Keratinocyte (primary cell): ENCODE measurements at regions not wholly inside any gene's neighbourhood (a gene's known extent, or its start where the extent isn't known, plus 50 kb on each side); places are given as distances from the start of the nearest gene placed in this dataset.

Experiments
- DNase-seq: peaks from one replicate; pipeline ENCODE4 v3.0.0-alpha.2; 2011; ENCODE audit warnings: low read depth, missing footprints, low spot score
- FAIRE-seq: peaks from 2 replicates; lab custom pipeline; 2011; peaks lifted over from hg19 to GRCh38; lab: Jason Lieb, UNC
- H2AFZ ChIP-seq: 2 replicates; pipeline ENCODE4 v1.6.0; 2012; ENCODE audit warnings: low read length, control low read depth, inconsistent platforms; ENCODE audit not compliant: control insufficient read depth
- H3K27ac ChIP-seq: 2 replicates; pipeline ENCODE4 v1.5.1; 2011; ENCODE audit warnings: low read length; ENCODE audit not compliant: control insufficient read depth, insufficient read depth
- H3K27me3 ChIP-seq: 3 replicates; pipeline ENCODE4 v1.6.0; 2011; ENCODE audit warnings: low read length; ENCODE audit not compliant: control insufficient read depth, insufficient read depth; ENCODE audit errors: extremely low read depth
- H3K36me3 ChIP-seq, 2 experiments: 2 replicates in 1 of 2; 3 replicates in 1 of 2; pipeline ENCODE4 v1.5.1; 2011; ENCODE audit warnings: low read length in 2 of 2, mild to moderate bottlenecking in 1 of 2; ENCODE audit not compliant: control insufficient read depth in 2 of 2, insufficient read depth in 2 of 2; ENCODE audit errors: extremely low read depth in 1 of 2
- H3K4me1 ChIP-seq: 3 replicates; pipeline ENCODE4 v1.5.1; 2011; ENCODE audit warnings: low read length; ENCODE audit not compliant: control insufficient read depth, insufficient read depth; ENCODE audit errors: extremely low read depth
- H3K4me2 ChIP-seq: 3 replicates; pipeline ENCODE4 v1.6.0; 2011; ENCODE audit warnings: low read depth, low read length; ENCODE audit not compliant: control insufficient read depth, insufficient read depth; ENCODE audit errors: extremely low read depth
- H3K4me3 ChIP-seq, 3 experiments: fragments of 200-600 bp in 1 of 3; sonication (generic) in 1 of 3; 2 replicates in 2 of 3; 3 replicates in 1 of 3; pipeline ENCODE4 v1.5.1; 2011 to 2016; ENCODE audit warnings: low read length in 3 of 3, mild to moderate bottlenecking in 3 of 3, control low read depth in 2 of 3, inconsistent platforms in 1 of 3, low read depth in 1 of 3, mixed read lengths in 1 of 3, mixed run types in 1 of 3, moderate library complexity in 1 of 3; ENCODE audit not compliant: control insufficient read depth in 2 of 3, insufficient read depth in 2 of 3; ENCODE audit errors: extremely low read depth in 1 of 3
- H3K79me2 ChIP-seq: 2 replicates; pipeline ENCODE4 v1.6.0; 2012; ENCODE audit warnings: low read length; ENCODE audit not compliant: control insufficient read depth, insufficient read depth
- H3K9ac ChIP-seq: 3 replicates; pipeline ENCODE4 v1.6.0; 2011; ENCODE audit warnings: low read length; ENCODE audit not compliant: control insufficient read depth, insufficient read depth; ENCODE audit errors: extremely low read depth
- H3K9me1 ChIP-seq: 3 replicates; pipeline ENCODE4 v1.6.0; 2011; ENCODE audit warnings: low read length; ENCODE audit not compliant: control insufficient read depth, insufficient read depth; ENCODE audit errors: extremely low read depth
- H3K9me3 ChIP-seq: 2 replicates; pipeline ENCODE4 v1.5.1; 2012; ENCODE audit warnings: low read depth, low read length; ENCODE audit not compliant: control insufficient read depth
- H4K20me1 ChIP-seq: 3 replicates; pipeline ENCODE4 v1.6.0; 2011; ENCODE audit warnings: low read length; ENCODE audit not compliant: control insufficient read depth, insufficient read depth; ENCODE audit errors: extremely low read depth
- EZH2 ChIP-seq: IDR thresholded peaks from one replicate; pipeline ENCODE4 v1.6.1; 2012; ENCODE audit warnings: inconsistent platforms, mild to moderate bottlenecking, low read length, moderate library complexity
- dilution Hi-C: fragments of 300-500 bp; cut with MboI; formaldehyde crosslinking; loops from one replicate; pipeline ENCODE4 v1.7.0; 2020; ENCODE audit warnings: low sequenced_read_pairs; ENCODE audit not compliant: extremely low pct_ligation_motif_present
- TF ChIP-seq, protein P1 (sequence below), 3 experiments: IDR thresholded peaks in 1 of 3; conservative IDR thresholded peaks in 1 of 3; optimal IDR thresholded peaks in 1 of 3; 2 replicates in 2 of 3; 3 replicates in 1 of 3; pipeline versions ENCODE3 to v1.5.1; 2011; ENCODE audit warnings: low read length in 3 of 3, mild to moderate bottlenecking in 3 of 3, moderate library complexity in 2 of 3, control low read depth in 1 of 3, inconsistent platforms in 1 of 3; ENCODE audit not compliant: insufficient read depth in 2 of 3; ENCODE audit errors: extremely low read depth in 1 of 3

DNA sequence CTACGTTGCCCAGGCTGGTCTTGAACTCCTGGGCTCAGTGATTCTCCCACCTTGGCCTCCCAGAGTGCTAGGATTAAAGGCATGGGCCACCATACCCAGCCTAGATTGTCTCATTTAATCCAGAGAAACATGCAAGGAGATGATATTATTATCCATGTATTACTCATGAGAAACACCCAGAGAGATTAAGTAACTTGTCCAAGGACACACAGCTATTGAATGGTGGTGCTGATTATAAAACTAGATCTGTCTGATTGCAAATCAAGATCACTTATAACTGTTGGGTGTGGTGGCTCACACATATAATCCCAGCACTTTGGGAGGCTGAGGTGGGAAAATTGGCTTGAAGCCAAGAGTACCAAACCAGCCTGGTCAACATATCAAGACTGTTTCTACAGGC, 94.4 kb upstream of the ZNF217 start:
- no peaks in the 10 kb centered on the region for H3K36me3 ChIP-seq
- no peak overlapping the region for H2AFZ ChIP-seq
- no peak overlapping the region for H3K4me3 ChIP-seq
- H3K9me1 ChIP-seq, result no peaks in the 10 kb centered on the region
- H3K79me2 ChIP-seq, result no peaks in the 10 kb centered on the region
- H3K4me2 ChIP-seq, result no peak overlapping the region
- no peaks in the 10 kb centered on the region for H3K27me3 ChIP-seq
- DNase-seq (no peak), FAIRE-seq (no peak)
- H3K9me3 ChIP-seq, result no peaks in the 10 kb centered on the region
- no peaks in the 10 kb centered on the region for H4K20me1 ChIP-seq
- H3K27ac ChIP-seq, result no peak overlapping the region
- no peak for TF ChIP-seq EZH2
- TF ChIP-seq, protein P1, sequence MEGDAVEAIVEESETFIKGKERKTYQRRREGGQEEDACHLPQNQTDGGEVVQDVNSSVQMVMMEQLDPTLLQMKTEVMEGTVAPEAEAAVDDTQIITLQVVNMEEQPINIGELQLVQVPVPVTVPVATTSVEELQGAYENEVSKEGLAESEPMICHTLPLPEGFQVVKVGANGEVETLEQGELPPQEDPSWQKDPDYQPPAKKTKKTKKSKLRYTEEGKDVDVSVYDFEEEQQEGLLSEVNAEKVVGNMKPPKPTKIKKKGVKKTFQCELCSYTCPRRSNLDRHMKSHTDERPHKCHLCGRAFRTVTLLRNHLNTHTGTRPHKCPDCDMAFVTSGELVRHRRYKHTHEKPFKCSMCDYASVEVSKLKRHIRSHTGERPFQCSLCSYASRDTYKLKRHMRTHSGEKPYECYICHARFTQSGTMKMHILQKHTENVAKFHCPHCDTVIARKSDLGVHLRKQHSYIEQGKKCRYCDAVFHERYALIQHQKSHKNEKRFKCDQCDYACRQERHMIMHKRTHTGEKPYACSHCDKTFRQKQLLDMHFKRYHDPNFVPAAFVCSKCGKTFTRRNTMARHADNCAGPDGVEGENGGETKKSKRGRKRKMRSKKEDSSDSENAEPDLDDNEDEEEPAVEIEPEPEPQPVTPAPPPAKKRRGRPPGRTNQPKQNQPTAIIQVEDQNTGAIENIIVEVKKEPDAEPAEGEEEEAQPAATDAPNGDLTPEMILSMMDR (optimal IDR thresholded peaks at IDR 0.05 in 1 of 3, IDR thresholded peaks at IDR 0.05 in 1 of 3, conservative IDR thresholded peaks at IDR 0.05 in 1 of 3; ENCODE audit: extremely low read depth in 1 of 3, insufficient read depth in 2 of 3, low read length in 3 of 3), result no peak
- H3K9ac ChIP-seq, result no peak overlapping the region
- dilution Hi-C loops, result no loop called here
- H3K4me1 ChIP-seq, result peaks cover 9% of the 10 kb centered on the region

DNA sequence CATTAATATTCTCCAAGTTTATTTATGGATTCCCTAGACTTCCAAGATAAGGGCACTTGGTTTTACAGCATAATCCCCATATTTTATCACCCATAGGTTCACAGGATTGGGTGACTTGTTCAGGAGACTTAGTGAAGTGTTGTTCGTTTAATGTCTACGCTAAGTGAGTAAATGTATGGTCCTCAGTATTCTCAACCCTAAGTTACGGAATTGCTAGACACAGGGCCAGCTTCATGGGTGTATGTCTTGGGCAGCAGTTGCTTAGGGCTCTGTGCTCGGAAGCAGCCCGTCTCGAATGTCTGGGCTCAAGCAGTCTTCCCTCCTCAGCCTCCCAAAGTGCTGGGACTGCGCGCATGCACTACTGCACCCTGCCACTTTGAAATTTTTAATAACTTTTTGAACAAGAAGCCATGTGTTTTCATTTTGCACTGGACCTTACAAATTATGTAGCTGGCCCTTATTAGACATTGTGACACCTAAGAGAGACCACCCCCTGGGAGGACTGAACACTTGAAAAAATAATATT, 91.5 kb upstream of the ZNF217 start:
- Histone ChIP-seq H3K4me1 (peaks cover under 1% of the 10 kb centered on the region), H3K36me3 (no peaks in the 10 kb centered on the region), H3K9ac (no peak overlapping the region), H2AFZ (no peak overlapping the region), H3K79me2 (no peaks in the 10 kb centered on the region), H4K20me1 (no peaks in the 10 kb centered on the region), H3K4me3 (no peak overlapping the region), H3K9me3 (no peaks in the 10 kb centered on the region), H3K27me3 (no peaks in the 10 kb centered on the region), H3K9me1 (no peaks in the 10 kb centered on the region), H3K4me2 (no peak overlapping the region), H3K27ac (no peak overlapping the region)
- no peak for FAIRE-seq
- no peak for TF ChIP-seq EZH2
- TF ChIP-seq, protein P1 (optimal IDR thresholded peaks at IDR 0.05 in 1 of 3, IDR thresholded peaks at IDR 0.05 in 1 of 3, conservative IDR thresholded peaks at IDR 0.05 in 1 of 3; ENCODE audit: extremely low read depth in 1 of 3, insufficient read depth in 2 of 3, low read length in 3 of 3), result no peak
- dilution Hi-C loops, result no loop called here
- DNase-seq, result no peak
